ENCODE measurements at regions not wholly inside any gene's neighbourhood (a gene's known extent, or its start where the extent isn't known, plus 50 kb on each side); places are given as distances from the start of the nearest gene placed in this dataset.

DNA sequence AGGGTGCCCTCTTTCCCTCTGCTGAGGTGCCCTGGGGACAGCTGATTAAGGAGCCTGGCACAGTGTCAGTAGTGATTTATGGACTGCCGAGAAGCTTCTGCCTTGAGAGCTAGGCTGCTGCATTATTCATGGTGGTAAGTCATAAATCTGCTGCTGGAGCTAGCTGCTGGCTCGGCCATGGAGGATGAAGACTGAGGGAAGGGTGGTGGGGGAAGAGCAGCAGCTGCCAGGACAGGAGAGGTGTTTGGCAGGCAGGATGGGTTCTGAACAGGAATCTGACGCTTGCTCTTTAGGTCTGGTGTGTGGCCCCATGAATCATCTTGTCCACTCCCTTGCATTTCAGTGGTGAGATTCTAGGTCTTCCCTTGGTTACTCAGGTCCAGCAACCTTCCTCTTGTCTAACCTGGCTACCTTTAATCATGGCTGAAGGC lies 296.3 kb downstream of the DYSF start:
- no peak for TF ChIP-seq CTCF (IDR thresholded peaks at IDR 0.05; ENCODE audit: insufficient read depth, low read length, poor library complexity, severe bottlenecking)
- no peaks in the 10 kb centered on the region for H3K27me3 ChIP-seq (ENCODE audit: control insufficient read depth, insufficient read depth, low read length)
- no peak overlapping the region for H3K4me3 ChIP-seq (ENCODE audit: low read depth, low read length)
- no peak for DNase-seq (ENCODE audit: low read depth)
- no peaks in the 10 kb centered on the region for H3K36me3 ChIP-seq (ENCODE audit: control insufficient read depth, insufficient read depth, low read length)

- no peaks in the 10 kb centered on the region for H3K36me3 ChIP-seq (ENCODE audit: control insufficient read depth, insufficient read depth, low read length)
- no peaks in the 10 kb centered on the region for H3K27me3 ChIP-seq (ENCODE audit: control insufficient read depth, insufficient read depth, low read length)
- DNase-seq (ENCODE audit: low read depth), result no peak
- TF ChIP-seq CTCF (IDR thresholded peaks at IDR 0.05; ENCODE audit: insufficient read depth, low read length, poor library complexity, severe bottlenecking), result no peak
- no peak overlapping the region for H3K4me3 ChIP-seq (ENCODE audit: low read depth, low read length)
These were observed 294.9 kb downstream of the DYSF start for GRCh38 chr2:71748227-71748626.

DNA sequence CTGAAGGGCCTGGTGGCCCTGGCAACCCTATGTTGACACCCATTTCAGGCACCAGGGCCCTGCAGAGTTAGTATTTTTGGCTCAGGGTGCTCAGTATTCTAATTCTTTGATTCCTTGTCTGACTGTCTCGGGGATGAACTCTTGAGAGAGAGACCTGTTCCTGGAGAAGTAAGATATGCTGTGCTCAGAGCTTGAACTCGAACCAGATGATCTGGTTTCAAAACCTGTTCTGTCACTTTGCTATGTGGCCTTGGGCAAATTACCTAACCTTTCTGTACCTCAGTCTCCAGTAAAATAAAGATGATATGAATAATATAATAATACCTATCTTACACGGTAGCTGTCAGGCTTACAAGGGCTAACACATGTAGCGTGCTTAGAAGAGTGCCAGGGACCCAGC lies 294.2 kb downstream of the DYSF start:
- no peak for DNase-seq (ENCODE audit: low read depth)

DNA sequence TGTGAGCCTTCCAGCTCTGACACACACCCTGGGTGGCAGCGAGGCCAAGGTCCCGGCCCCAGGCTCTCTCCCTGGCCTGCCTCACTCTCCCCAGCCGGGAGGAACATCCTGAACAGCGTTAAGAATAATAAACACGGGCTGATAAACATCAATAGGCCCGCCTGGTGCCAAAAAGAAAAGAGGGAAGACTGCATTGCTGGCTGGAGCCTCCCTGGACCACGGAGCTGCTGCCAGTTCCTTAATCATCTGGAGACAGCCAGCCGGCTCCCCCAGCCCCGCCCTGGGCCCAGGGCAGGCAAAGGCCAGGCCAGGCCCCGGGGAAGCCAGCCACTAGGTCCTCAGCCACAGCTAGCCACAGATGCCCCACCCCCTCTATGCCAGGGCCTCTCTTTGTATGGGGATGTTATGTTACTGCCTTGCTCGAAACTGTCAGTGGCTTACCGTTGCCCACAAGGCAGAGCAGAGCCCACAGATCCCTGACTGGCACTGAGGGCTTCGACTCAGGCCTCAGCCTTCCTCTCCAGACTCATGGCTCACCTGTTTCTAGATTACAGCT lies 293.7 kb downstream of the DYSF start:
- Histone ChIP-seq H3K27me3 (ENCODE audit: control insufficient read depth, insufficient read depth, low read length) (no peaks in the 10 kb centered on the region), H3K36me3 (ENCODE audit: control insufficient read depth, insufficient read depth, low read length) (no peaks in the 10 kb centered on the region), H3K4me3 (ENCODE audit: low read depth, low read length) (no peak overlapping the region)
- TF ChIP-seq CTCF (IDR thresholded peaks at IDR 0.05; ENCODE audit: insufficient read depth, low read length, poor library complexity, severe bottlenecking), result no peak
- DNase-seq (ENCODE audit: low read depth), result no peak

More for the DNA sequence above, 294.2 kb downstream of the DYSF start:
- Histone ChIP-seq H3K27me3 (ENCODE audit: control insufficient read depth, insufficient read depth, low read length) (no peaks in the 10 kb centered on the region), H3K4me3 (ENCODE audit: low read depth, low read length) (no peak overlapping the region), H3K36me3 (ENCODE audit: control insufficient read depth, insufficient read depth, low read length) (no peaks in the 10 kb centered on the region)
- no peak for TF ChIP-seq CTCF (IDR thresholded peaks at IDR 0.05; ENCODE audit: insufficient read depth, low read length, poor library complexity, severe bottlenecking)

- no peak for DNase-seq (ENCODE audit: low read depth)
- no peak overlapping the region for H3K4me3 ChIP-seq (ENCODE audit: low read depth, low read length)
- H3K27me3 ChIP-seq (ENCODE audit: control insufficient read depth, insufficient read depth, low read length), result no peaks in the 10 kb centered on the region
- no peak for TF ChIP-seq CTCF (IDR thresholded peaks at IDR 0.05; ENCODE audit: insufficient read depth, low read length, poor library complexity, severe bottlenecking)
- H3K36me3 ChIP-seq (ENCODE audit: control insufficient read depth, insufficient read depth, low read length), result no peaks in the 10 kb centered on the region
These were observed 291.4 kb downstream of the DYSF start for GRCh38 chr2:71744781-71745180.

DNA sequence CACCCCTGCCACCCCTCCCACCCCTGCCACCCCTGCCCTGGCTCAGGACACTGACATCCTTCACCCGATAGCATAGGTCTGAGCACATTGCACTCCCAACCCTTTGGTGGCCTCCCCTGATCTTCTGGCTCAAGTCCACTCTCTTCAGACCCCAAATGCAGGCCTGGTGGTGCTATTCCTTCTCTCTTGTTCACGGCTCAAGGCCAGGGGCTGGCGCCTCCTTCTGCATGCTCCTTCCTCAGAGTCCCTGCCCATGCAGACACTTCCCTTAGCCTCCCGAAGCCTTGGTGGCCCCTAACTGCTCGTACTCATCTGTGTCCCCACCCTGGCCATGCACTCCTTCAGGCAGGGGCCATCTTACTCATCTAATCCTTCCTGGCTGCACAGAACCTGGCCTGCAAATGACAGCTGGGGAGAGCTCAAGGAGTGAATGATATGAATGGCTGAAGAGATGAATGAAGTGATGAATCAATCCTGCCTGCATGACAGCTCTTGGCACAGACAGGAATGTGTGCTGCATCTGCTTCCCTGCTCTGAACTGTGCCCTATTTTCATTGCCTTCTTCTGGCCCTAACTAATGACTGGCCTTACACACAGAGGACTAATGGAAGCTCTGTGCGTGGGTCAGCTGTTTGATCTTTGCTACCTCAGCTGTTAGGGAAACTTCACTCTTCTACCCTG lies 290.8 kb downstream of the DYSF start:
- DNase-seq (ENCODE audit: low read depth), result no peak
- no peak overlapping the region for H3K4me3 ChIP-seq (ENCODE audit: low read depth, low read length)
- TF ChIP-seq CTCF (IDR thresholded peaks at IDR 0.05; ENCODE audit: insufficient read depth, low read length, poor library complexity, severe bottlenecking), result no peak
- H3K27me3 ChIP-seq (ENCODE audit: control insufficient read depth, insufficient read depth, low read length), result no peaks in the 10 kb centered on the region
- H3K36me3 ChIP-seq (ENCODE audit: control insufficient read depth, insufficient read depth, low read length), result no peaks in the 10 kb centered on the region
